ENCODE measurements at regions not wholly inside any gene's neighbourhood (a gene's known extent, or its start where the extent isn't known, plus 50 kb on each side); places are given as distances from the start of the nearest gene placed in this dataset.

DNA sequence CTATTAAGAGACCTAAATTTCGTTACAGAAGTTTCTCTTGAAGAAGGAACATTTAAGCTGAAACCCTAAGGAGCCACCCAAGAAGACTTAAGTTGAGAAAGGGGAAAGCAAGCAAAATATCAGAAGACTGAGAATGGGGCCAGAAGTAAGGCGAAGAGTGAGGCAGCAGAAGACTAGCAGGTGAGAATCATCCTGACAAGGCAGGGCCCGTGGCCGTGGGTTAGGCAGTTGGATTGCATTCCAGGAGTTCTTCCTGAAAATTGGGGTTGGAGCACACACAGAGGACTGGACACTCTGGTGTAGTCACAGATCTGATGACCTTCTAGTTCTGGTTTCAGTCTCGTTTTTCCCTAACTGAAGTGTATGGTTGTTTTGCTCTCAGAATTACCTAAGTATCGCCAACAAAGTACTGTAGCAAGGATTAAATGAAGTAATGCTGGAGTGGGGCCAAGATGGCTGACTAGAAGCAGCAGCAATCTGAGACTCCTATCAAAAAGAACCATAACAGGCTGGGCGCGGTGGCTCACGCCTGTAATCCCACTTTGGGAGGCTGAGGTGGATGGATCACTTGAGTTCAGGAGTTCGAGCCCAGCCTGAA lies 94.4 kb upstream of the GUCY1A1 start:
- H3K4me1 ChIP-seq: no peaks in the 10 kb centered on the region
- no peaks in the 10 kb centered on the region for H3K9me3 ChIP-seq
- no peak for DNase-seq
- intact Hi-C loops (cut with DNase I; ENCODE audit: low total_unique reads): no loop called here
- no peaks in the 10 kb centered on the region for H3K27me3 ChIP-seq
- no peak overlapping the region for H3K4me3 ChIP-seq
- TF ChIP-seq, protein P1, sequence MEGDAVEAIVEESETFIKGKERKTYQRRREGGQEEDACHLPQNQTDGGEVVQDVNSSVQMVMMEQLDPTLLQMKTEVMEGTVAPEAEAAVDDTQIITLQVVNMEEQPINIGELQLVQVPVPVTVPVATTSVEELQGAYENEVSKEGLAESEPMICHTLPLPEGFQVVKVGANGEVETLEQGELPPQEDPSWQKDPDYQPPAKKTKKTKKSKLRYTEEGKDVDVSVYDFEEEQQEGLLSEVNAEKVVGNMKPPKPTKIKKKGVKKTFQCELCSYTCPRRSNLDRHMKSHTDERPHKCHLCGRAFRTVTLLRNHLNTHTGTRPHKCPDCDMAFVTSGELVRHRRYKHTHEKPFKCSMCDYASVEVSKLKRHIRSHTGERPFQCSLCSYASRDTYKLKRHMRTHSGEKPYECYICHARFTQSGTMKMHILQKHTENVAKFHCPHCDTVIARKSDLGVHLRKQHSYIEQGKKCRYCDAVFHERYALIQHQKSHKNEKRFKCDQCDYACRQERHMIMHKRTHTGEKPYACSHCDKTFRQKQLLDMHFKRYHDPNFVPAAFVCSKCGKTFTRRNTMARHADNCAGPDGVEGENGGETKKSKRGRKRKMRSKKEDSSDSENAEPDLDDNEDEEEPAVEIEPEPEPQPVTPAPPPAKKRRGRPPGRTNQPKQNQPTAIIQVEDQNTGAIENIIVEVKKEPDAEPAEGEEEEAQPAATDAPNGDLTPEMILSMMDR (IDR thresholded peaks at IDR 0.05): no peak
- TF ChIP-seq POLR2A (IDR thresholded peaks at IDR 0.05): no peak
- H3K36me3 ChIP-seq: no peaks in the 10 kb centered on the region
- H3K27ac ChIP-seq: no peak overlapping the region

DNA sequence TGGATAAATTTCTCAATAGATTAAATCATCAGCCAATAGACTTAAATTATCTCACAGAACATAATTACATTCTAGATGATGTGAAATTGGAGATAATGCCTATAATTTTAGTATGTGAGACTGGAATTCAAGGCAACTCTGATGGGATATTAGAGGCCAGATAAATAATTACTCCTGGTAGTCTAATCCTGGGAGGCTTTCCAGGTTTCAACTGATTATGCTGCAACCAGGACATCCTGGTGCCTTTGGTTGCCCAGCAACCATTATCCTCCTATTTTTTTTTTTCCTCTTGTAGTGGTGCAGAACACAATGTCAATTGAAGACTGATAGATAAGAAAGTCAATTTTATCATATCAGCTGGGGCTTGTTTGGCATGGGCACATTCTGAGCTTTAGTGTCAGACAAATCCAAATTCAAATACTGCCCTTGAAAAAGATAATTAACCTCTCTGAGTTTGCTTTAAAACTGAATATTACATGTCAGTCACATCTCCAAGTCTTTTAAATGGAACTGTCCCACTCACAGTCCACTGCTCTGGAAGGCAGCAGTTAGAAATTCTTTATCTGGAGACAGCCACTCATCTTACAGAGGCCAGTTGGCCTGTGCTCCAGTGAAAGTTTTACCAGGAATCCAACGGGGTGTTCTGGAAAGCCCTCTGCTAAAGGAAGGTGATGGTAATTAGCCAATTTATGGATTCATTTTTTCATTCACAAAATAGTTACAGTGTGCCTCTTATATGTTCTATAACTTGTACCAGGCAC lies 95.3 kb upstream of the GUCY1A1 start:
- Histone ChIP-seq H3K27me3 (no peaks in the 10 kb centered on the region), H3K4me3 (no peak overlapping the region), H3K4me1 (no peaks in the 10 kb centered on the region), H3K9me3 (no peaks in the 10 kb centered on the region), H3K36me3 (no peaks in the 10 kb centered on the region), H3K27ac (no peak overlapping the region)
- TF ChIP-seq, protein P1 (IDR thresholded peaks at IDR 0.05): no peak
- no peak for TF ChIP-seq POLR2A (IDR thresholded peaks at IDR 0.05)
- DNase-seq: no peak
- intact Hi-C loops (cut with DNase I; ENCODE audit: low total_unique reads): no loop called here

DNA sequence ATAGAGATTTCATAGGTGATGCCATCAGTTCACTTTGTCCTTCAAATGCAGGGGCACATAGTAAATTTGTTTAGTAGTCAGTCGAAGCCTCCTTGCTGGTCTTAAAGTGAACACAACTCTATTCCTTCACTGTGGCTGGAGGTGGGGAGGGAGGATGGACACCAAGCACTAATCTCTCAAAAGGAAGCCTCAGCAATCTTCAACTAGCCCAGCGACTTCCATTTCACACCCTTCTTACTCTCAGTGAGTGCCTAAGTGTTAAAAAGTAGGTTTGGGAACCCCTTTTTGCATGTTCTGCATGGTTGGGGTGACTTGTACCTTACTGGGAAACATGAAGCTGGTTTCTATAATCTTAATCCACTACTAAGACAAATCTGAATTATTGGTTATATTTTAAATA lies 96.0 kb upstream of the GUCY1A1 start:
- no peaks in the 10 kb centered on the region for H3K36me3 ChIP-seq
- DNase-seq: no peak
- H3K27me3 ChIP-seq: no peaks in the 10 kb centered on the region
- TF ChIP-seq POLR2A (IDR thresholded peaks at IDR 0.05): no peak
- TF ChIP-seq, protein P1 (IDR thresholded peaks at IDR 0.05): no peak
- H3K4me3 ChIP-seq: no peak overlapping the region
- H3K9me3 ChIP-seq: no peaks in the 10 kb centered on the region
- intact Hi-C loops (cut with DNase I; ENCODE audit: low total_unique reads): no loop called here
- no peak overlapping the region for H3K27ac ChIP-seq
- H3K4me1 ChIP-seq: no peaks in the 10 kb centered on the region

DNA sequence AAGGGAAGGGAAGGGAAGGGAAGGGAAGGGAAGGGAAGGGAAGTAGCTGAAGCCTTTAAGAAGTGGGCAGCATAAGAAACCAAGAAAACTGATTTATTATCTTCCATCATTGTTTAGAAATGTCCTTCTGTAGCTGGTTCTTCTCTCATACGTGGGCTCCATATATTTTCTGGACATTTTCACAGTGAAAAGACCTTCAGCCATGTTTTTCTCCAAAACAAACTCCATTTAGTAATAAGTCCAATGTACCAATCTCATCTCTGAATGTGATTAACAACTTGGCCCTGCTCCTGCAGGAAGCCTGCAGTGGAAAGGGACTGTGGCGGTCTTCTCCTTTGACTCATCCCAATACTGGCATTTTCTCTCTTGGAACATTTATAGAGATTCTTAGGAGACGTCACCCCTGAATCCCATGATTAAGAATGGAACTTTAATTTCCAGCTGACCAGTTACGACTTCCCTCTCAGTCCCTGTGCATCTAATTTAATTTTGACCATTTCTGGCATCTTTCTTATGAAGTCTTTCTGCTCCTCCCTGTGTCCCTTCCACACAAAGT lies 96.6 kb upstream of the GUCY1A1 start:
- no peak for DNase-seq
- Histone ChIP-seq H3K27me3 (no peaks in the 10 kb centered on the region), H3K27ac (no peak overlapping the region), H3K4me1 (no peaks in the 10 kb centered on the region), H3K9me3 (no peaks in the 10 kb centered on the region), H3K4me3 (no peak overlapping the region), H3K36me3 (no peaks in the 10 kb centered on the region)
- intact Hi-C loops (cut with DNase I; ENCODE audit: low total_unique reads): no loop called here
- TF ChIP-seq, protein P1 (IDR thresholded peaks at IDR 0.05): no peak
- no peak for TF ChIP-seq POLR2A (IDR thresholded peaks at IDR 0.05)

DNA sequence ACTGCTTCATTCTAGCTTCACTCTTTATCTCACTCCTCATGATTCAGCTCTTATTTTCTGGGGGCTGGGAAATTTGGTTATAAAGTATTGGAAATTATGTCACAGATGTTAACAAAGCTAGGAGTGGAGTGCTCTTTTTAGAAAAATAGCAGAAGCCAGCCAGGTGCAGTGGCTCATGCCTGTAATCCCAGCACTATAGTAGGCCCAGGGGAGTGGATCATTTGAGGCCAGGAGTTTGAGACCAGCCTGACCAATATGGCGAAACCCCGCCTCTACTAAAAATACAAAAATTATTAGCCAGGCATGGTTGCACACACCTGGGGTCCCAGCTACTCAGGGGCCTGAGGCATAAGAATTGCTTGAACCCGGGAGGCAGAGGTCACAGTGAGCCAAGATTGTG lies 97.2 kb upstream of the GUCY1A1 start:
- Histone ChIP-seq H3K9me3 (no peaks in the 10 kb centered on the region), H3K4me1 (no peaks in the 10 kb centered on the region), H3K27me3 (no peaks in the 10 kb centered on the region), H3K36me3 (no peaks in the 10 kb centered on the region), H3K4me3 (no peak overlapping the region), H3K27ac (no peak overlapping the region)
- no peak for TF ChIP-seq POLR2A (IDR thresholded peaks at IDR 0.05)
- TF ChIP-seq, protein P1 (IDR thresholded peaks at IDR 0.05): no peak
- intact Hi-C loops (cut with DNase I; ENCODE audit: low total_unique reads): no loop called here
- DNase-seq: no peak

All from uterus (tissue), 3 donors.